Activated CD8-positive, alpha-beta memory T cell treated with anti-CD3 and anti-CD28 coated beads, Interleukin-2, amount 10 ng/mL, durations not matched to agents 7 days and 5 days (primary cell): ENCODE measurements at regions not wholly inside any gene's neighbourhood (a gene's known extent, or its start where the extent isn't known, plus 50 kb on each side); places are given as distances from the start of the nearest gene placed in this dataset.
"Not testable (repeated sequence)": the region's sequence is repeated elsewhere in the genome, so short reads cannot be mapped to it uniquely, and the experiment has no call there.

Source experiments
- ATAC-seq: fragments of 150-1000 bp; cut with Tn5 transposase; one replicate; pipeline ENCODE4 v1.10.0; 2021; ENCODE audit warnings: moderate library complexity
- CTCF ChIA-PET: fragments of 350-600 bp; sonication (Branson Sonifier 250); formaldehyde crosslinking; loops from one replicate; lab custom pipeline; 2021; ENCODE audit warnings: antibody characterized with exemption; lab: Charles Lee
- DNase-seq: peaks from one replicate; pipeline ENCODE4 v3.0.0-alpha.2; 2020
- H3K27ac Mint-ChIP-seq: one replicate; pipeline ENCODE4 v1.8.0; 2021; ENCODE audit warnings: mild to moderate bottlenecking, mixed read lengths
- H3K27me3 Mint-ChIP-seq: one replicate; pipeline ENCODE4 v1.8.0; 2021; ENCODE audit warnings: mixed read lengths
- H3K36me3 Mint-ChIP-seq: one replicate; pipeline ENCODE4 v1.8.0; 2021; ENCODE audit warnings: mild to moderate bottlenecking, mixed read lengths
- H3K4me1 Mint-ChIP-seq: one replicate; pipeline ENCODE4 v1.8.0; 2021; ENCODE audit warnings: mixed read lengths
- H3K4me3 Mint-ChIP-seq: one replicate; pipeline ENCODE4 v1.8.0; 2021; ENCODE audit warnings: mild to moderate bottlenecking, moderate library complexity, mixed read lengths
- H3K9me3 Mint-ChIP-seq: one replicate; pipeline ENCODE4 v1.8.0; 2022; ENCODE audit warnings: low read depth, mixed read lengths

DNA sequence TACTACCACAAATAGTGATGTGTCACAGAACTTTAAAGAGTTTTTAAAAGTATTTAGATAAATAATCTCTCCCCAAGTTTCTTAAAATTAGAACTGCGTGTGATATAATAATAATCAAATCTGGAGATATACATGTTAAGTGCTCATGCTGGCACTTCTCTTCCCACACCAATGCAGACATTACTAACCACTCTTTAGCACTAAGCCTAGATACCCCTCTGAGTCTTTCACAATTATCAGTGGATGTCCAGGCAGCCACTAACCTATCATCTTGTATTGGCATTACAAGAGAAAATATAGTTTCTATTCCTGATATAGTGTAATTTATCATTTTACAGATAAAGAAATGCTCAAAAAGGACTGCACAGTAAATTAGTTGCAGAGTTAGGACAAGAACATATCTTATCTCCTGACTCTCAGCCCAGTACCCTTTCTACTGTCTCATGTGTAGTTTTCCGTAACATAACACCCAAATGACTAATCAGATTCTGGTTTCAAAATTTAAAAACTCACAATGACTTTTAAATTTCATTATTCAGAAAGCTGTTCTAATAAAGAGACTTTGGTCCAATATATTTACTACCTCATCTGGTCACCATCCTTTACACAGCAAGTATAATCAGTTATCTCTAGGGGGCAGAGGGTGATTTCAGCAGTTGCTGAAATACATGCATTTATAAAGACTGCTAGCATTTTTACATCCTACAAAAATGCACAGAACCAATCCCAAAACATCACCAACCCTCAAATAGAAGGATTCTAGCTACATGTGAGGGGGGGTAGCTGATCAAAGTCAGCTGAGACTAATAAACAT, 215.5 kb upstream of the MCHR2 start:
- no peak overlapping the region for H3K27ac Mint-ChIP-seq
- peaks cover 41% of the 10 kb centered on the region for H3K27me3 Mint-ChIP-seq
- H3K9me3 Mint-ChIP-seq = peaks cover 3% of the 10 kb centered on the region
- no peak for DNase-seq
- H3K36me3 Mint-ChIP-seq = peaks cover 5% of the 10 kb centered on the region
- CTCF ChIA-PET = interaction anchor here (1.2 kb wide), 1 partner anchor 23 kb away, joined by 3 read pairs; no protein-coding TSS in a partner anchor
- H3K4me3 Mint-ChIP-seq = no peak overlapping the region
- no peak for ATAC-seq
- peaks cover 10% of the 10 kb centered on the region for H3K4me1 Mint-ChIP-seq

GRCh38 chr6:100203400-100203799, 209.4 kb upstream of the MCHR2 start:
- H3K36me3 Mint-ChIP-seq = peaks cover 6% of the 10 kb centered on the region
- CTCF ChIA-PET = no interaction called here
- no peak overlapping the region for H3K4me3 Mint-ChIP-seq
- H3K9me3 Mint-ChIP-seq = peaks cover 8% of the 10 kb centered on the region
- DNase-seq (no peak), ATAC-seq (no peak)
- H3K27ac Mint-ChIP-seq = no peak overlapping the region
- H3K27me3 Mint-ChIP-seq = peaks cover 19% of the 10 kb centered on the region
- H3K4me1 Mint-ChIP-seq = peaks cover 6% of the 10 kb centered on the region

DNA sequence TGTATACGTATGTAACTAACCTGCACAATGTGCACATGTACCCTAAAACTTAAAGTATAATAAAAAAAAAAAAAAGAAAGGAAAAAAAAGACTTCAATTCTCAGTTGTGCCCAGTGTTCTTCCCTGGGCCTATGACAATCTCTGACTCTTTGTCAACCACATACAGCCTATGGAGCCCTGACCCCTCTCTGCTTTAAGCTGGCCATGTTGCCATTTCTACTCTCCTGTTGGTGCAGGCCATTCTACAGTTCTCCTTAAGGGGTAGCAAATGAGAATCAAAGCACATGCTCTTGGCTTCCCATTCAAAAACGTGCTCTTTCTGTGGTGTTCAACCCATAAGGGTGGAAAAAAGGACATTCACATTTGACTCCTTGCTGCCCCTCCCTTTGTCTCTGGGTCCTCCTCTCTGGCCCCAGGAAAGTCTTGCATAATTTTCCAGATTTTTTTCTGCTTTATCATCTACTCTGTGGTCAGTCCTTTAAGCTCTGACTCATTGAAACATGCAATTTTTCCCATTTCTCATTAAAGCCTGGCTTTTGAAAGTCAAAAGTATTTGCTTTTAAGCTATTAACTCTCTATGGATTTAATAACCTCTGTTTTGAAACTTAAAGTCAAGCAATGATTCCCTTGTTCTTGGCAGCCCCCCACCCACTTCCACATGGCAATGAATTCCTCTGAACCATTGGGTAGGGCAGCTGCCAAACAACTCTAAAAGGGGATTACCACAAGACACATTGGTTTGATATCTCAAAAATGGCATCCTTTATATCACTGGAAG, 208.6 kb upstream of the MCHR2 start:
- peaks cover 6% of the 10 kb centered on the region for H3K36me3 Mint-ChIP-seq
- H3K4me1 Mint-ChIP-seq = no peaks in the 10 kb centered on the region
- H3K27ac Mint-ChIP-seq = no peak overlapping the region
- CTCF ChIA-PET = no interaction called here
- peaks cover 15% of the 10 kb centered on the region for H3K27me3 Mint-ChIP-seq
- DNase-seq = no peak
- H3K9me3 Mint-ChIP-seq = peaks cover 8% of the 10 kb centered on the region
- ATAC-seq = no peak
- no peak overlapping the region for H3K4me3 Mint-ChIP-seq

DNA sequence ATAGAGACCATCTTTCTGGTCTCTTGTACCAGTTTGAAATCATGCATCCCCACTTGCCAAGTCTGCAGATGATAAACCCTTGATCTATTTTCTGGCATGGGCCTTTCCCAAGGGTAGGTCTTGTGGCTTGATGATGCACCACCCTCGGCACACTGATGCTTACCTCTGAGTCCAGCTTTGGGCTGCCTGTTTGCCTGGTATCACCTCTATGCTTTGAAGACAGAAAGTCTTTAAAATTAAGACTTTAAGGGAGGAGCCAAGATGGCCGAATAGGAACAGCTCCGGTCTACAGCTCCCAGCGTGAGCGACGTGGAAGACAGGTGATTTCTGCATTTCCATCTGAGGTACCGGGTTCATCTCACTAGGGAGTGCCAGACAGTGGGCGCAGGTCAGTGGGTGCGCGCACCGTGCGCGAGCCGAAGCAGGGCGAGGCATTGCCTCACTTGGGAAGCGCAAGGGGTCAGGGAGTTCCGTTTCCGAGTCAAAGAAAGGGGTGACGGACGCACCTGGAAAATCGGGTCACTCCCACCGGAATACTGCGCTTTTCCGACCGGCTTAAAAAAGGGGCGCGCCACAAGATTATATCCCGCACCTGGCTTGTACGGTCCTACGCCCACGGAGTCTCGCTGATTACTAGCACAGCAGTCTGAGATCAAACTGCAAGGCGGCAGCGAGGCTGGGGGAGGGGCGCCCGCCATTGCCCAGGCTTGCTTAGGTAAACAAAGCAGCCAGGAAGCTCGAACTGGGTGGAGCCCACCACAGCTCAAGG, 202.4 kb upstream of the MCHR2 start:
- CTCF ChIA-PET, H3K36me3 Mint-ChIP-seq, H3K27ac Mint-ChIP-seq, H3K27me3 Mint-ChIP-seq, H3K9me3 Mint-ChIP-seq, ATAC-seq, H3K4me3 Mint-ChIP-seq, H3K4me1 Mint-ChIP-seq, DNase-seq: not testable (repeated sequence)

- H3K27me3 Mint-ChIP-seq = peaks cover 12% of the 10 kb centered on the region
- ATAC-seq, H3K4me1 Mint-ChIP-seq, H3K36me3 Mint-ChIP-seq, H3K9me3 Mint-ChIP-seq, H3K27ac Mint-ChIP-seq, H3K4me3 Mint-ChIP-seq, DNase-seq, CTCF ChIA-PET: not testable (repeated sequence)
Measured at GRCh38 chr6:100195244-100195643, 201.2 kb upstream of the MCHR2 start.

GRCh38 chr6:100194535-100194934, 200.5 kb upstream of the MCHR2 start:
- ATAC-seq = no peak
- CTCF ChIA-PET = no interaction called here

GRCh38 chr6:100188754-100189153, 194.7 kb upstream of the MCHR2 start:
- no peak overlapping the region for H3K4me3 Mint-ChIP-seq
- ATAC-seq (no peak), DNase-seq (no peak)
- peaks cover 6% of the 10 kb centered on the region for H3K4me1 Mint-ChIP-seq
- H3K27ac Mint-ChIP-seq = no peak overlapping the region
- no peaks in the 10 kb centered on the region for H3K9me3 Mint-ChIP-seq
- peaks cover 26% of the 10 kb centered on the region for H3K27me3 Mint-ChIP-seq
- CTCF ChIA-PET = no interaction called here
- peaks cover 2% of the 10 kb centered on the region for H3K36me3 Mint-ChIP-seq

More at GRCh38 chr6:100194535-100194934, 200.5 kb upstream of the MCHR2 start:
- no peak for DNase-seq
- peaks cover 15% of the 10 kb centered on the region for H3K27me3 Mint-ChIP-seq
- H3K9me3 Mint-ChIP-seq = no peaks in the 10 kb centered on the region
- H3K4me3 Mint-ChIP-seq = no peak overlapping the region
- no peaks in the 10 kb centered on the region for H3K4me1 Mint-ChIP-seq
- no peak overlapping the region for H3K27ac Mint-ChIP-seq
- no peaks in the 10 kb centered on the region for H3K36me3 Mint-ChIP-seq

- Mint-ChIP-seq H3K4me3 (no peak overlapping the region), H3K27me3 (peaks cover 23% of the 10 kb centered on the region), H3K27ac (no peak overlapping the region), H3K36me3 (peaks cover 2% of the 10 kb centered on the region), H3K4me1 (peaks cover 8% of the 10 kb centered on the region), H3K9me3 (no peaks in the 10 kb centered on the region)
- no peak for ATAC-seq
- CTCF ChIA-PET = interaction anchor here (0.7 kb wide), 1 partner anchor 23 kb away, joined by 3 read pairs; no protein-coding TSS in a partner anchor
- DNase-seq = no peak
Measured at GRCh38 chr6:100186552-100186951, 192.5 kb upstream of the MCHR2 start.

- Mint-ChIP-seq H3K4me1 (peaks cover 14% of the 10 kb centered on the region), H3K27ac (no peak overlapping the region), H3K9me3 (no peaks in the 10 kb centered on the region), H3K4me3 (no peak overlapping the region), H3K27me3 (peaks cover 20% of the 10 kb centered on the region), H3K36me3 (peaks cover 4% of the 10 kb centered on the region)
- ATAC-seq (peak; percentile 79), DNase-seq (peak; percentile 47)
- CTCF ChIA-PET = no interaction called here
Measured at GRCh38 chr6:100185615-100186014, 191.6 kb upstream of the MCHR2 start.

- ATAC-seq (no peak), DNase-seq (no peak)
- H3K9me3 Mint-ChIP-seq = no peaks in the 10 kb centered on the region
- no peak overlapping the region for H3K27ac Mint-ChIP-seq
- H3K4me3 Mint-ChIP-seq = no peak overlapping the region
- H3K36me3 Mint-ChIP-seq = peaks cover 4% of the 10 kb centered on the region
- peaks cover 14% of the 10 kb centered on the region for H3K4me1 Mint-ChIP-seq
- CTCF ChIA-PET = no interaction called here
- peaks cover 17% of the 10 kb centered on the region for H3K27me3 Mint-ChIP-seq
Measured at GRCh38 chr6:100184473-100184872, 190.4 kb upstream of the MCHR2 start.

GRCh38 chr6:100182313-100182712, 188.3 kb upstream of the MCHR2 start:
- no peaks in the 10 kb centered on the region for H3K9me3 Mint-ChIP-seq
- CTCF ChIA-PET = interaction anchor here (0.8 kb wide), 1 partner anchor 10 kb away, joined by 3 read pairs; no protein-coding TSS in a partner anchor
- peaks cover 10% of the 10 kb centered on the region for H3K27me3 Mint-ChIP-seq
- peaks cover 16% of the 10 kb centered on the region for H3K4me1 Mint-ChIP-seq
- DNase-seq = no peak
- no peak for ATAC-seq
- no peak overlapping the region for H3K27ac Mint-ChIP-seq
- H3K36me3 Mint-ChIP-seq = peaks cover 3% of the 10 kb centered on the region
- no peak overlapping the region for H3K4me3 Mint-ChIP-seq

DNA sequence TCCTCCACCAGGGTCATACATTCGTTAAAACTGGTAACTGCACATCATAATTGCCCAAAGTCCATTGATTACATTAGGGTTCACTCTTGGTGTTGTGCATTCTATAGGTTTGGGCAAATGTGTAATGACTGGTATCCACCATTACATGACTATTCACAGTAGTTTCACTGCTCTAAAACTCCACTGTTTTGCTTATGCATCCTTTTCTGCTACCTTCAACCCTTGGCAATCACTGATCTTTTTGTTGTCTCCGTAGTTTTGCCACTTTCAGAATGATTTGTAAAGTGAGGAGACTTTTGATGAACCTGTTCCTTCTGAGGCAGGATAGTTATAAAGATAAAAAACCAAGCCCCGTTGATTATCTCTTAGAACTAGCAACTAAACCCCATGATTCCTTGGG, 187.3 kb upstream of the MCHR2 start:
- H3K27me3 Mint-ChIP-seq = peaks cover 10% of the 10 kb centered on the region
- no peak overlapping the region for H3K4me3 Mint-ChIP-seq
- peaks cover 3% of the 10 kb centered on the region for H3K36me3 Mint-ChIP-seq
- H3K4me1 Mint-ChIP-seq = peaks cover 23% of the 10 kb centered on the region
- no peaks in the 10 kb centered on the region for H3K9me3 Mint-ChIP-seq
- H3K27ac Mint-ChIP-seq = no peak overlapping the region
- no peak for DNase-seq
- CTCF ChIA-PET = interaction anchor here (0.8 kb wide), 1 partner anchor 10 kb away, joined by 3 read pairs; no protein-coding TSS in a partner anchor
- no peak for ATAC-seq

GRCh38 chr6:100179576-100179975, 185.6 kb upstream of the MCHR2 start:
- Mint-ChIP-seq H3K27ac (no peak overlapping the region), H3K27me3 (peaks cover 8% of the 10 kb centered on the region), H3K4me3 (no peak overlapping the region), H3K36me3 (peaks cover 4% of the 10 kb centered on the region), H3K9me3 (no peaks in the 10 kb centered on the region), H3K4me1 (peaks cover 25% of the 10 kb centered on the region)
- DNase-seq (no peak), ATAC-seq (no peak)
- CTCF ChIA-PET = no interaction called here
